ENCODE measurements at regions not wholly inside any gene's neighbourhood (a gene's known extent, or its start where the extent isn't known, plus 50 kb on each side); places are given as distances from the start of the nearest gene placed in this dataset.

- POLR2A ChIA-PET (ENCODE audit: unreplicated experiment): no interaction called here
- Histone ChIP-seq H3K27ac (ENCODE audit: insufficient read depth, low read length) (no peak overlapping the region), H3K9ac (ENCODE audit: low read depth, low read length) (no peak overlapping the region), H3K27me3 (ENCODE audit: control insufficient read depth, insufficient read depth, low read length) (no peaks in the 10 kb centered on the region), H2AK5ac (ENCODE audit: low read depth, low read length) (no peak overlapping the region), H3K9me1 (ENCODE audit: insufficient read depth, low read length) (no peaks in the 10 kb centered on the region), H3K18ac (ENCODE audit: low read depth, low read length) (no peak overlapping the region), H3K9me3 (ENCODE audit: control insufficient read depth, insufficient read depth, low read length) (peaks cover 10% of the 10 kb centered on the region), H4K8ac (ENCODE audit: low read depth in 2 of 2, low read length in 2 of 2) (no peak overlapping the region), H2AK9ac (replicated peaks; ENCODE audit: low read depth, low read length, poor library complexity) (no peak overlapping the region), H3K4me2 (ENCODE audit: low read depth, low read length) (no peak overlapping the region), H2AFZ (replicated peaks; ENCODE audit: low read length, poor library complexity) (no peak overlapping the region), H3K36me3 (ENCODE audit: control insufficient read depth, insufficient read depth, low read length) (no peaks in the 10 kb centered on the region), H4K5ac (ENCODE audit: low read depth, low read length) (no peak overlapping the region), H3K79me1 (ENCODE audit: low read depth in 1 of 2, low read length in 2 of 2) (no peaks in the 10 kb centered on the region), H2BK15ac (ENCODE audit: low read depth, low read length) (no peak overlapping the region), H3K23ac (ENCODE audit: low read depth, low read length) (no peak overlapping the region), H2BK5ac (ENCODE audit: low read depth, low read length, poor library complexity, severe bottlenecking) (no peak overlapping the region), H3K4me3 (ENCODE audit: insufficient read depth, low read depth, low read length) (no peak overlapping the region), H4K20me1 (ENCODE audit: insufficient read depth, low read length) (no peaks in the 10 kb centered on the region), H3K4me1 (ENCODE audit: control insufficient read depth, insufficient read depth, low read length) (no peaks in the 10 kb centered on the region), H3K4ac (ENCODE audit: low read depth, low read length) (no peak overlapping the region), H3K56ac (ENCODE audit: extremely low read depth, insufficient read depth, low read length) (no peak overlapping the region), H4K91ac (ENCODE audit: insufficient read depth, low read depth, low read length) (no peak overlapping the region), H2BK20ac (ENCODE audit: low read depth, low read length) (no peak overlapping the region), H3K14ac (replicated peaks; ENCODE audit: low read depth, low read length) (no peak overlapping the region), H2BK120ac (ENCODE audit: low read depth, low read length) (no peak overlapping the region)
- BruUV-seq (replicated peaks): no TSS peak
- intact Hi-C loops (cut with micrococcal nuclease): no loop called here
- ATAC-seq (ENCODE audit: low read depth): no peak
- TF ChIP-seq BHLHE40 (IDR thresholded peaks at IDR 0.05; ENCODE audit: low read depth, low read length) (no peak), SMC3 (IDR thresholded peaks at IDR 0.05; ENCODE audit: low read depth, low read length) (no peak), MXI1 (IDR thresholded peaks at IDR 0.05; ENCODE audit: borderline replicate concordance, low read depth, low read length) (no peak), ELK1 (IDR thresholded peaks at IDR 0.05; ENCODE audit: borderline replicate concordance, low read depth, low read length) (no peak), CTCF (conservative IDR thresholded peaks at IDR 0.05; ENCODE audit: low read depth, low read length) (no peak), POLR2A (IDR thresholded peaks at IDR 0.05; ENCODE audit: low read depth, low read length) (no peak), RFX5 (IDR thresholded peaks at IDR 0.05; ENCODE audit: low read depth, low read length) (no peak), MAZ (IDR thresholded peaks at IDR 0.05; ENCODE audit: borderline replicate concordance, low read depth, low read length) (no peak), CEBPB (IDR thresholded peaks at IDR 0.05; ENCODE audit: low read depth, low read length) (no peak), RAD21 (IDR thresholded peaks at IDR 0.05; ENCODE audit: low read length) (no peak), FOS (IDR thresholded peaks at IDR 0.05; ENCODE audit: low read depth, low read length) (no peak), RCOR1 (IDR thresholded peaks at IDR 0.05; ENCODE audit: insufficient replicate concordance, low read length) (no peak), MAFK (IDR thresholded peaks at IDR 0.05; ENCODE audit: low read depth, low read length) (no peak), CHD1 (IDR thresholded peaks at IDR 0.05; ENCODE audit: low read depth, low read length) (no peak), NFE2L2 (IDR thresholded peaks at IDR 0.05; ENCODE audit: low read depth, low read length) (no peak)
- TF ChIP-seq, protein P1, sequence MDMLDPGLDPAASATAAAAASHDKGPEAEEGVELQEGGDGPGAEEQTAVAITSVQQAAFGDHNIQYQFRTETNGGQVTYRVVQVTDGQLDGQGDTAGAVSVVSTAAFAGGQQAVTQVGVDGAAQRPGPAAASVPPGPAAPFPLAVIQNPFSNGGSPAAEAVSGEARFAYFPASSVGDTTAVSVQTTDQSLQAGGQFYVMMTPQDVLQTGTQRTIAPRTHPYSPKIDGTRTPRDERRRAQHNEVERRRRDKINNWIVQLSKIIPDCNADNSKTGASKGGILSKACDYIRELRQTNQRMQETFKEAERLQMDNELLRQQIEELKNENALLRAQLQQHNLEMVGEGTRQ (IDR thresholded peaks at IDR 0.05; ENCODE audit: low read depth, low read length): no peak
- CTCF ChIA-PET: no interaction called here
- WGBS, 2 experiments (ENCODE audit: extremely low coverage in 2 of 2, insufficient read length in 1 of 2): no CpG with 5 or more reads among the region's 1 CpG
- dilution Hi-C loops (cut with HindIII; ENCODE audit: low sequenced_read_pairs, unreplicated experiment): no loop called here
- in situ Hi-C loops (cut with MboI; ENCODE audit: low sequenced_read_pairs): no loop called here
- no peak for DNase-seq
These were observed 1238.3 kb downstream of the SORCS3 start for GRCh38 chr10:105879401-105879800.
